Spleen (tissue), 11 donors: ENCODE measurements at regions not wholly inside any gene's neighbourhood (a gene's known extent, or its start where the extent isn't known, plus 50 kb on each side); places are given as distances from the start of the nearest gene placed in this dataset.

Experiments
- DNase-seq: peaks from one replicate; pipeline ENCODE4 v3.0.0-alpha.2; 2020
- H3K27ac ChIP-seq, 8 donors: fragments of 200-600 bp; sonication (generic) in 7 of 8; 1 replicate in 4 of 8; 2 replicates in 4 of 8; pipeline versions ENCODE4 v1.5.0 to v1.8.0; 2016 to 2021; ENCODE audit warnings: inconsistent platforms in 4 of 8, mild to moderate bottlenecking in 4 of 8, moderate library complexity in 1 of 8
- H3K27me3 ChIP-seq, 7 donors: fragments of 200-600 bp; sonication (generic) in 6 of 7; replicated peaks in 1 of 7; 1 replicate in 4 of 7; 2 replicates in 3 of 7; pipeline versions ENCODE4 v1.5.0 to v1.8.0; 2016 to 2021; ENCODE audit warnings: inconsistent platforms in 3 of 7, mild to moderate bottlenecking in 1 of 7
- H3K36me3 ChIP-seq, 6 donors: fragments of 200-600 bp; sonication (generic) in 5 of 6; 1 replicate in 4 of 6; 2 replicates in 2 of 6; pipeline versions ENCODE4 v1.5.0 to v1.8.0; 2016 to 2021; ENCODE audit warnings: inconsistent platforms in 2 of 6
- H3K4me1 ChIP-seq, 6 donors: fragments of 200-600 bp; sonication (generic) in 5 of 6; 1 replicate in 3 of 6; 2 replicates in 3 of 6; pipeline versions ENCODE4 v1.5.0 to v1.8.0; 2016 to 2021; ENCODE audit warnings: inconsistent platforms in 3 of 6
- H3K4me3 ChIP-seq, 8 donors: fragments of 200-600 bp; sonication (generic) in 7 of 8; 1 replicate in 4 of 8; 2 replicates in 4 of 8; pipeline versions ENCODE4 v1.5.0 to v1.8.0; 2016 to 2021; ENCODE audit warnings: inconsistent platforms in 4 of 8, mild to moderate bottlenecking in 4 of 8, moderate library complexity in 2 of 8
- H3K9me3 ChIP-seq, 8 donors: fragments of 200-600 bp; sonication (generic) in 7 of 8; 1 replicate in 4 of 8; 2 replicates in 4 of 8; pipeline versions ENCODE4 v1.5.0 to v1.8.0; 2016 to 2021; ENCODE audit warnings: inconsistent platforms in 4 of 8
- CTCF ChIP-seq, 11 experiments: fragments of 200-600 bp in 7 of 11; fragments of 450-650 bp in 4 of 11; sonication (generic) in 4 of 11; IDR thresholded peaks in 8 of 11; conservative IDR thresholded peaks in 3 of 11; 1 replicate in 7 of 11; 2 replicates in 4 of 11; pipeline versions ENCODE4 v1.4.0 to v1.8.0; 2016 to 2021; ENCODE audit warnings: antibody characterized with exemption in 11 of 11, inconsistent platforms in 4 of 11, mild to moderate bottlenecking in 1 of 11
- POLR2A ChIP-seq, 3 donors: fragments of 450-650 bp; IDR thresholded peaks; one replicate each; pipeline ENCODE4 v1.5.1; 2017; ENCODE audit warnings: antibody characterized with exemption in 3 of 3, mild to moderate bottlenecking in 1 of 3
- POLR2AphosphoS5 ChIP-seq, 3 donors: sonication (generic); formaldehyde crosslinking; IDR thresholded peaks; one replicate each; pipeline ENCODE4 v1.5.1; 2017; ENCODE audit warnings: antibody characterized with exemption in 3 of 3
- WGBS, 5 donors: extraction: QIAGEN DNeasy Blood & Tissue Kit in 3 of 5; methylation state at CpG; one replicate each; pipeline versions ENCODE4 v1.1.5 to v1.1.7; 2013 to 2018; 5-methylcytosine and 5-hydroxymethylcytosine counted together
- intact Hi-C: fragments of 100-400 bp; cut with DNase I; formaldehyde crosslinking; loops from one replicate; pipeline ENCODE4 v1.15.0; 2023; ENCODE audit warnings: low total_unique reads
- donor health status: healthy with polysubstance abuse.
- donor health status: DM: no; HTN: no; CAD: no; lungs with moderate emphysema.
- donor health status: DM: no; HTN: no; CAD: no.
- donor health status: Bipolar disorder and iron deficiency.
- donor health status: healthy.
- donor health status: DM: no; HTN: no; CAD: no.
- donor health status: DM: yes; HTN: yes; CAD: no.

GRCh38 chr1:208595236-208595635, 351.1 kb upstream of the PLXNA2 start:
- intact Hi-C loops = no loop called here
- H3K4me3 ChIP-seq = no peak overlapping the region
- H3K36me3 ChIP-seq = no peaks in the 10 kb centered on the region
- no peak overlapping the region for H3K27ac ChIP-seq
- no peaks in the 10 kb centered on the region for H3K4me1 ChIP-seq
- H3K9me3 ChIP-seq = no peaks in the 10 kb centered on the region
- TF ChIP-seq POLR2A (IDR thresholded peaks at IDR 0.05) (no peak), POLR2AphosphoS5 (IDR thresholded peaks at IDR 0.05) (no peak), CTCF (IDR thresholded peaks at IDR 0.05 in 8 of 11, conservative IDR thresholded peaks at IDR 0.05 in 3 of 11) (no peak)
- no peak for DNase-seq
- 54 to 66% (median 63%) methylated on average over 3 of the region's 3 CpGs for WGBS, 5 donors
- peaks cover 0 to under 1% (median 0%) of the 10 kb centered on the region in 7 donors for H3K27me3 ChIP-seq

GRCh38 chr1:208595745-208596144, 351.6 kb upstream of the PLXNA2 start:
- no peaks in the 10 kb centered on the region for H3K36me3 ChIP-seq
- H3K4me1 ChIP-seq = no peaks in the 10 kb centered on the region
- TF ChIP-seq POLR2A (IDR thresholded peaks at IDR 0.05) = no peak
- no peak for TF ChIP-seq CTCF (IDR thresholded peaks at IDR 0.05 in 8 of 11, conservative IDR thresholded peaks at IDR 0.05 in 3 of 11)
- no peak for TF ChIP-seq POLR2AphosphoS5 (IDR thresholded peaks at IDR 0.05)
- H3K27ac ChIP-seq = no peak overlapping the region
- no peaks in the 10 kb centered on the region for H3K9me3 ChIP-seq
- DNase-seq = no peak
- 59 to 83% (median 77%) methylated on average over 4 of the region's 4 CpGs for WGBS, 5 donors
- no peak overlapping the region for H3K4me3 ChIP-seq
- intact Hi-C loops = no loop called here
- H3K27me3 ChIP-seq = peaks cover 0 to 6% (median 0%) of the 10 kb centered on the region in 7 donors

GRCh38 chr1:208597571-208597970, 353.4 kb upstream of the PLXNA2 start:
- Histone ChIP-seq H3K4me3 (no peak overlapping the region), H3K27ac (no peak overlapping the region), H3K9me3 (no peaks in the 10 kb centered on the region), H3K27me3 (peaks cover 0 to 6% (median 0%) of the 10 kb centered on the region in 7 donors), H3K4me1 (no peaks in the 10 kb centered on the region), H3K36me3 (no peaks in the 10 kb centered on the region)
- no peak for DNase-seq
- WGBS, 5 donors = 32 to 64% (median 46%) methylated on average over 1 of the region's 1 CpG
- no peak for TF ChIP-seq POLR2A (IDR thresholded peaks at IDR 0.05)
- TF ChIP-seq CTCF (IDR thresholded peaks at IDR 0.05 in 8 of 11, conservative IDR thresholded peaks at IDR 0.05 in 3 of 11) = no peak
- TF ChIP-seq POLR2AphosphoS5 (IDR thresholded peaks at IDR 0.05) = no peak
- intact Hi-C loops = no loop called here

GRCh38 chr1:208598021-208598420, 353.8 kb upstream of the PLXNA2 start:
- H3K36me3 ChIP-seq = no peaks in the 10 kb centered on the region
- TF ChIP-seq POLR2A (IDR thresholded peaks at IDR 0.05) (no peak), POLR2AphosphoS5 (IDR thresholded peaks at IDR 0.05) (no peak), CTCF (IDR thresholded peaks at IDR 0.05 in 8 of 11, conservative IDR thresholded peaks at IDR 0.05 in 3 of 11) (no peak)
- DNase-seq = no peak

More at GRCh38 chr1:208598021-208598420, 353.8 kb upstream of the PLXNA2 start:
- H3K27ac ChIP-seq = no peak overlapping the region
- H3K4me3 ChIP-seq = no peak overlapping the region
- peaks cover 0 to 6% (median 0%) of the 10 kb centered on the region in 7 donors for H3K27me3 ChIP-seq
- WGBS, 5 donors = 85 to 95% (median 87%) methylated on average over 4 of the region's 4 CpGs
- H3K9me3 ChIP-seq = no peaks in the 10 kb centered on the region
- no peaks in the 10 kb centered on the region for H3K4me1 ChIP-seq
- intact Hi-C loops = no loop called here
